ENCODE measurements at regions not wholly inside any gene's neighbourhood (a gene's known extent, or its start where the extent isn't known, plus 50 kb on each side); places are given as distances from the start of the nearest gene placed in this dataset.

DNA sequence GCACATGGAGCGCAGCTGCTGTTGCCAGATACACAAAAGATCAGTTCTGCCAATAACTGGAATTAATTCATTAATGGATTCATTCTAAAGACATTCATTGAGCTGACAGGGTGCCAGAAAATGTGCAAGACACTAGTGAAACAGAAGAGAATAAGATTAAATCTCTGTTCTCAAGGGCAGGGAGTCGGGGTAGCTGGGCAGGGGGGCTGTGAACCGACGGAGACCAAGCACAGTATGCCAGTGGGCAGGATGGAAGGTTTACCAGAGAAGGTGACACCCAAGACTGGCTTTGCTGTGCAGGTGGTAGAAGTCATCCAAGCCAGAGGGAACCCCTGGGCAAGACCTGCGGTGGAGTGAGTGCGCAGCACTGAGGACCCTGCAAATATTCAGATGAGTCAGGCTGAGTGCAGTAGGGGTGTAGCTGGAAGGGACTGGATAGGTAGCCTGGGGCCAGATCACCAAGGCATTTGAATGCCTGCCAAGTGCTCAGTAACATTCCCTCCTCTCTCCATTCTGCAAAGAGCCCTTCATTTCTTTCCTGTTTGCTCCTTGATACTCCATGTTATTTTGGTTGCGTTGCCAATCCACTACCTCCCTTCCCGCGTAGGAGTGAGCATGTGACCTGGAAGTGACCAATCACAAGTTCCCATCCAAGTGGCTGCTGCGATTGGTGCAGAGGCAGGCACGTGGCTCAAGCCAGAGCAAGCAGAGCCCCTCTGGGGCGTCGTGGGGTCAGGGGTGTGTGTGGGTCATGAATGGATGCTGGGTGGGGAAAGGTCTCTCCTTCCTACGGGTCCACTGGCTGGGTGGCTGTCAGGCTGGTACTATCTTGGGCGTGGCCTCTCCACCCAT lies 413.1 kb downstream of the PTPRU start:
- no peak for DNase-seq

DNA sequence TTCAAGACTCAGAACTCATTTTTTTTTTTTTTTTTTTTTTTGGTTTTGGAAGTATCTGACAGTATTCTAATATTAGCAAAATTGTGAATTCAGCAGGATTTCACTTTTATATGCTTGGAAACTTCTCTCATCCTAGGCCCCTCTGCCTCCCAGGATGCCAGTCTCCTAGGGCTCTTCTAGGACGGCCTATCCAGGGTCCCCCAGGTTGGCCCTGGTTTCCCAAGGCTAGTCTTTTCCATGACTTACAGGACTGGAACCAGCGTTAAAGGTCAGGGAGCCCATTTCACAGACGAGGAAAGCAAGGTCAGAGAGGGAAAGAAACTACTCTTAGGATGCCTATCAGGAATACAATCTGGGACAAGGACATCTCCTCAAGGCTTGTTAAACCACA lies 412.5 kb downstream of the PTPRU start:
- DNase-seq, result no peak

- no peak for DNase-seq
These were observed 411.7 kb downstream of the PTPRU start for GRCh38 chr1:29648026-29648425.

DNA sequence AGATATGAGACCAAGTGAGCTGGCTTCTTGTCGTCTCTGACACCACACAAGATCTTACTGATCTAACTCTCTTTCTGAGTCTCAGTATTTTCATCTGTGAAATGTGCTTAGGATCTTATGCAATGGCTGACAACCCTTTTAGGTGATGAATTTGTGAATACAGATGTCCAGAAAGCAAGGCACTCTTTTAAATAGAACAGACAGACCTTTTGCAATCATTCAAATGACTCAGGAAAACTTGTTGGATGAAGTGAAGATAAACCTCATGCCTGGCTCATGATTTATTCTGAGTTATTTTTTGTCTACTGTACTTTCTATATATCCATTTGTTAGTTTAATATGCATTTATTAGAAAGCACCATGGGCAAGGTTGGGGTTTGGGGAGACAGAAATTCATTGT lies 411.3 kb downstream of the PTPRU start:
- no peak for DNase-seq

GRCh38 chr1:29646161-29646775 lies 409.9 kb downstream of the PTPRU start:
- no peak for DNase-seq

DNA sequence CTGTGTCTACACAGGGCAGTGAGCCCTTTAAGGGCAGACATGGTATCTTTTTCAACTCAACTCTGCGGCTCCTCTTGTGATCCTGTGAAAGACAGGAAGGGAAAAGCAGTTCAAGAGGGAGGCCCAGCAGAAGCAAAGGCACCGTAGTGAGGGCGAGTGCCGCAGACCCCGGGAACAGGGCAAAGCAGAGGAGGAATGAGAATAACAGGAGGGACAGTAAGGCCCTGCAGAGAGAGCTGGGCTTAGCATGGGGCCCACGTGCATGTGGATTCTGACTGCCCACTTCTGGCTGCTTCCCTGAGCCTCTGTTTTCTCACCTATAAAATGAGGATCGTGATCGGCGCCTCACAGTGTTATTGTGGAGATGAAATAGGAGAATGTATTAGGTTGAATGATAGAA lies 409.3 kb downstream of the PTPRU start:
- DNase-seq, result no peak

DNA sequence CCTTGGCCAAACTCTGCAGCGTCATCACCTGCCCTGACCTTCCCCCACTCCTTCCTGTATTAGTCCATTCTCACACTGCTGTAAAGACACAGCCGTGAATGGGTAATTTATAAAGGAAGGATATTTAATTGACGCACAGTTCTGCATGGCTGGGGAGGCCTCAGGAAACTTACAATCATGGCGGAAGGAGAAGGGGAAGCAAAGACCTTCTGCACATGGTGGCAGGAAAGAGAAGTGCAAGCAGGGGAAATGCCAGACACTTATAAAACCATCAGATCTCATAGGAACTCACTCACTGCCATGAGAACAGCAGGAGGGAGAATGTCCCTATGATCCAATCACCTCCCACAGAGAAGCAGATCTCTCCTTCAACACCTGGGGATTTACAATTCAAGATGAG lies 408.5 kb downstream of the PTPRU start:
- no peak for DNase-seq

DNA sequence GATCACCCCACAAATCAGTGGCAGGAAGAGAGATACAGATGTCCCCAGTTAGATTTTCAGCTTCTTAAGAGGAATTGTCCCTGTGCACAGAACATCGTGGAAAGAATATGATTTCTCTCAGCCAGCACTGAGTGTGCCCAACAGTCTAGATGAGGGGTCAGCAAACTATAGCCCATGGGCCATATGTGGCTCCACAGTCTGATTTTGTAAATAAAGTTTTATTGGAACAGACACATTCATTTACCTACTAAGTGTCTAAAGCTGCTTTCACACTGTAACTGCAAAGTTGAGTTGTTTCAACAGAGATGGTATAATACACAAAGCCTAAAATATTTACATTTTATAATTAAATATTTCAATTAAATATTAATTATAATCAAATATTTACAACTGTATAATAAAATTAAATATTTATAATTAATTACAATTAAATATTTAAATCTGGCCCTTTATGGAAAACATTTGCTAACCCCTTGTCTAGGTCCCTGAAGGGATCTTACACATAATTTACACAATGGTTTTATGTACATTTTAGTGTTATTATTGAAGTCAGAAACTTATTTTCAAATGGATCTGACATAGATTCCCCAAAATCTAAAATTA lies 407.6 kb downstream of the PTPRU start:
- no peak for DNase-seq

DNA sequence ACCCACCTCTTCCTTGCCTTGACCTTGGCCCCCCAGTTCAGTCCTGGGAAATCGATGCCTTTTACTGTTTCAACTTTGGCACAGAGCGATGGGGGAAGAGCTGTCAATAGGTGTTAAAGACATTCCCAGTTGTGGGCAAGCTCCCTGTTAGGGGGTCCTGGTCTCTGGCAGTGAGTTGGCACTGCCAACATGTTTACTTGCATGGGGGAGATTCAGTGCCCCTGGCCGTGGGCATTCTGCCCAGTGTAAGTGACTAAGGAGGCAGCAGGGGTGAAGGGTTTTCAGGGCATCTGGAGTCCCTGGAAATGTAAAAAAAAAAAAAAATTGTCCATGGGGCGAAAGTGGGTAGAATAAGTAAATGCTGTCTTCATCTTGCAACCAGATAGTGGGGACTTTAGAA lies 407.0 kb downstream of the PTPRU start:
- DNase-seq, result no peak

DNA sequence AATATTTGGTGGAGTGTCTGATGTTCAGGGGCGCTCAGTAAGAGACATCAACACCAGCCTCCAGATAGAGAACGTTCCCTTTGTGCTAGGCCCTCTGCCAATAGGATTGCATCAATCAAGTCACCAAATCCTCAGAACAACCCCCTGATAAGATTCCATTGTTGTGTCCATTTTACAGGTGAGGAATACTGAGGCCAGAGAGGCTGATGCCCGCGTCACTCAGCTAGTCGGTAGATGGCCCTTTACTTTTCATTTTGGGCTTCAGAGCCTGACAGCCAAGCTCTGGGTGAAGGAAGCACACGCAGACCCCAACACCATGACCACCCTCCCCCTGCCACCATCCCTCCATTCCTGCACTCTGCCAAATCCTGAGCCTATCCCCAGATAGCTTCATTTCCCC lies 406.2 kb downstream of the PTPRU start:
- DNase-seq, result no peak

DNA sequence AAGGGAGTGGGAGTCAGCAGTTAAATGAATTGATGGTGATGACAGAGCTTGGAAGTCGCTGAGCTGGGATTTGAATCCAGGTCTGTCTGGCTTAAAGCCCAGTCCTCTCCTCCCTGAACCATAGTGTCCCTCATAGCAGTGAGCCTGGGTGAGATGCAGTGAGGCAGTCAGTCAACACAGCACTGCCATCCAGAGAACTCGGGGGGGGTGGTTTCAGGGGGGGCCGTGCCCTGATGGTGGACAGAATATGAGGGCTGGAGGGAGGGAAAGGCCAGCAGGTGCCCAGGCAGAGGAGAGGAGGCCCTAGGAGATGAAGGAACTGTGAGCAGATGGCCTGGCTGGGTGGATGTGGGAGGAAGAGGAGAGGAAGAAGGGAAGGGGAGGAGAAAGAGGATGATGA lies 405.6 kb downstream of the PTPRU start:
- DNase-seq, result no peak

DNA sequence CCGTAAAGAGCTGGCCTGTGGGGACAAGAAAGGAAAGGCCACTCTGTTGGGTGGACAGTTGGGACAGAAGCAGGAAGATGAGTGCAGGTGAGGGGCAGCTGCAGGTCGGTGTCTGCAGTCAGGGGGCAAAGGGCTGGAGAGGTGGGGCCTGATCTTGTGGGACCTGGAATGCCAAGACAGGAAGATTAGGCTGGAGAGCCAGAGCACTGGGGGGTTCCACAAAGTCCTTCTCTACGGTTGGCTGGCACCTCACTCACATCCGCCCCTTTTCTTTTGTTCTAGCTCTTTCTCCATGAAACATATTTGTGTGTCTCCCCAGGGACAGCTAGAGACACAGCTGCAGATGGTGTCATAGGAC lies 404.1 kb downstream of the PTPRU start:
- no peak for DNase-seq

DNA sequence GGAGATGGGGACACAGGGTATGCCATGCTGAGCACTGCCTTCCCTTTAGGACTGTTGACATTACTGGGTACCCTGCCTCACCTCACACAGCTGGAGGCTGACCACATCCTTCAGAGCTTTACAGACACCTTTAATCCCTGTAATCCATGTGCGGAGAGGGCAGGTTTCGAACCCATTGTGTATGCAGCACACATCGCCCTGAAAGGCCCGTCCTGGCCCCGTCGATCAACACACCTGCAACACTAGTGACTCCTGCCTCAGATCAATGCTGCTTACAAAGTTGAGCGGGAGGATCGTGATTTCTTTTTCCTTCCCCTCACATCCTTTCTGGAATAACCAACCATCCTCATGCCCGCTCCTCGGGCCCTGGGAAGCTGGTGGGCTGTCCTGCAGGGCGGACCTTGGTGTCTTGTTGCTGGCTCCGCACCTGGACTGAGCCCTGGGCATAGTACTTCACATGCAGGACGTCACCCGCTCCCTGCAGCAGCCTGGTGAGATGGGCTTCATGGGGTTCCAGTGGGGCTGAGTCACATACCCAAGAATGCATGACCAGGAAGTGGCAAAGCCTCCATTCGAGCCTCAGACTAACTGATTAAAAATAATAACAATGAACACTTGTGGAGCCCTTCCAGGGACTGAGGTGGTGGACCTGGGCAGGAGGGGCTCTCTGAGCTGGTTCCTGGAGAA lies 403.6 kb downstream of the PTPRU start:
- DNase-seq, result peak in 1 of 3 donors; percentile 3

- DNase-seq, result no peak
These were observed 402.9 kb downstream of the PTPRU start for GRCh38 chr1:29639156-29639736.

DNA sequence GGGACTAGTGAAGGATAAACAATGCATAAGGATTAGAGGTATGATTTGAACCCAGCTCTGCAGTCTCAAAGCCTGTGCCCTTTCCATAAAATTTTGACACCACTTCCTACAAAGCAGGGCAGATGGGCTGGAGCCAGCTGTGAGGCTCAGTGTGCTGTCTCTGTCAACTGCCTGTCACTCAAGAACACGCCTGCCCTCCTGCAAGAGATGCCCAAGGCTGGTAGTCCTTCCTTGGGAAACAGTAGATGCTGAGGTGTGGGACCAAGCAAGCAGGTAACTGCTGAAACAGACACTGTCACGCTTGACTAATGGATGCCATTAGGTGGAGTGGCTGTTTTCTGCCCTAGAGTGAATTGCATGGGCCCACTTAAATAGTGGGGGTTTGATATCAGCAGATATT lies 402.0 kb downstream of the PTPRU start:
- DNase-seq, result no peak

- DNase-seq, result no peak
These were observed 400.6 kb downstream of the PTPRU start for GRCh38 chr1:29636936-29637335.

DNA sequence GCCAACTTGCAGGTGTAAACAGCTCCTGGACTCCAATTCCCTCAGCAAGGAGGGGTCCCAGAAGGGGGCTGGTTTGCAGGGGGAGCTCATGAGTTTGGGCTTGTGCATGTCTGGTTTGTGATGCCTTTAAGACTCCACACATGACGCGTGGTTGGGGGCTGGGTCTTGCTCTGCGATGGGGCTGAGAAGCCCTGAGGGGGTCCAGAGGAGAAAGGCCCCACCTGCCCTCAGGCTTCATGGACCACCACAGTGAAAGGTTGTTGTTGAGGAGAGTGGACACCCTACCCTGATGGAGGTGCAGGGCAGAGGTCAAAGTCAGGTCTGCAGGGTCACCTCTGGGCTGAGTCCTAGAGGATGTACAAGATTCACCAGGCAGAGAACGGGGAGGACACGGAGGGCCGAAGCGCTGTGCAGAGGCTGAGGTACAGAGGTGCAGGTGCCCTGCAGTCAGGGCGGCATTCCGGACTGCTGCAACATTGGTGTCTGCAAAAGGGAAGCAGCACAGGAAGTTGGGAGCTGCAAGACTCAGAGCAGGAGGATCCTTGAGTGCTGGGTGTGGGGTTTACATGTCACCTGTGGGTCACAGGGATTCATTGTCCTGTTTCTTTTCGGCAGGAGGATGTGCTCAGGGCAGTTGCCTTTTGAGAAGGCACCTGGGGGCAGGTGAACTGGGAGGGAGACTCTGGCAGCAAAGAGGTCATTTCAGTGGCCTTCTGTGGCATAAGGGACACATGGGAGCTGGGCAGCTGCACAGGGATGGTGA lies 399.4 kb downstream of the PTPRU start:
- no peak for DNase-seq

GRCh38 chr1:29634746-29635335 lies 398.5 kb downstream of the PTPRU start:
- DNase-seq, result no peak

GRCh38 chr1:29634324-29634723 lies 398.0 kb downstream of the PTPRU start:
- DNase-seq, result no peak

- DNase-seq, result peak in 1 of 3 donors; percentile 20
These were observed 397.4 kb downstream of the PTPRU start for GRCh38 chr1:29633771-29634170.
